ENCODE measurements at regions not wholly inside any gene's neighbourhood (a gene's known extent, or its start where the extent isn't known, plus 50 kb on each side); places are given as distances from the start of the nearest gene placed in this dataset.
A peak's percentile ranks its signal among the peaks of the same experiment; 100 is the strongest.

DNA sequence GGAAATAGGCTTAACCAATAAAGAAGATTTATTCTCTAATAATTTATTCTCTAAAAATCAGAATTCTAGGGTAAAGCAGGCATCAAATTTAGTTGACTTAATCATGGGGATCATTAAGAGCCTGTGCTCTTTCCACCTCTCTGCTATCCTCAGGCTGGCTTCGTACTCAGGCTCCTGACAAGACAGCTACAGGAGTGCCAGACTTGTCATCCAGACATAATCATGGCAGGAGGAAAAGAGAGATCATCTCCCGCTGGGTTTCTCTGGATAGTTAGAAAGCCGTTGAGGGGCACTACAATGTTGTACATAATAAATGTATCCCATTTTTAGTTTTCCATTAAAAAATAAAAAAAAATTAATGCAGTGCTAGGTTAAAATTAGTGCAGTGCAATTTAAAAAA is 171.9 kb downstream of the SEC61B start:
- Mint-ChIP-seq H3K36me3 (ENCODE audit: low read depth) (no peaks in the 10 kb centered on the region), H3K9me3 (no peaks in the 10 kb centered on the region), H3K27me3 (ENCODE audit: insufficient read depth) (peaks cover 3% of the 10 kb centered on the region), H3K4me3 (no peak overlapping the region), H3K27ac (no peak overlapping the region), H3K4me1 (ENCODE audit: low read depth) (peaks cover 16% of the 10 kb centered on the region)
- TF ChIP-seq, protein P1, sequence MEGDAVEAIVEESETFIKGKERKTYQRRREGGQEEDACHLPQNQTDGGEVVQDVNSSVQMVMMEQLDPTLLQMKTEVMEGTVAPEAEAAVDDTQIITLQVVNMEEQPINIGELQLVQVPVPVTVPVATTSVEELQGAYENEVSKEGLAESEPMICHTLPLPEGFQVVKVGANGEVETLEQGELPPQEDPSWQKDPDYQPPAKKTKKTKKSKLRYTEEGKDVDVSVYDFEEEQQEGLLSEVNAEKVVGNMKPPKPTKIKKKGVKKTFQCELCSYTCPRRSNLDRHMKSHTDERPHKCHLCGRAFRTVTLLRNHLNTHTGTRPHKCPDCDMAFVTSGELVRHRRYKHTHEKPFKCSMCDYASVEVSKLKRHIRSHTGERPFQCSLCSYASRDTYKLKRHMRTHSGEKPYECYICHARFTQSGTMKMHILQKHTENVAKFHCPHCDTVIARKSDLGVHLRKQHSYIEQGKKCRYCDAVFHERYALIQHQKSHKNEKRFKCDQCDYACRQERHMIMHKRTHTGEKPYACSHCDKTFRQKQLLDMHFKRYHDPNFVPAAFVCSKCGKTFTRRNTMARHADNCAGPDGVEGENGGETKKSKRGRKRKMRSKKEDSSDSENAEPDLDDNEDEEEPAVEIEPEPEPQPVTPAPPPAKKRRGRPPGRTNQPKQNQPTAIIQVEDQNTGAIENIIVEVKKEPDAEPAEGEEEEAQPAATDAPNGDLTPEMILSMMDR (IDR thresholded peaks at IDR 0.05), result no peak
- DNase-seq, result no peak

DNA sequence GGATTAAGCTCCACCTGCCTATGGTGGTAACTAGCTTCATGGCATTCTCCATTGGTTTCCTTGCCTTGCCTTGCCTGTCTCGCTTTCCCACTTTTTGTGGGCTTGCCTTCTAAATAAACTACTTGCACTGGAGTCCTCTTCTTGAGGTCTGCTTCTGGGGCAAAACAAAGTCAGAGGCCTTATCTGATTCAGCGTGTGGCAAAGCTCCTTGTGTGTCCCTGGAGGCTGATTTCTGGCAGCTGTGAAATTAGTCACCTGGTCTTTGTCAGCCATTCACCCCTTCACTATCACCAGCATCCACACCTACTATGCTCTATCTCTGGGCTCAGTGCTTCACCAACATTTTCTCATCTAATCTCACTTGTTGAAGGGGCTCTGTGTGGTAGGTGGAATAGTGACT is 176.2 kb downstream of the SEC61B start:
- Mint-ChIP-seq H3K4me3 (no peak overlapping the region), H3K27ac (no peak overlapping the region), H3K27me3 (ENCODE audit: insufficient read depth) (peaks cover 6% of the 10 kb centered on the region), H3K36me3 (ENCODE audit: low read depth) (no peaks in the 10 kb centered on the region), H3K9me3 (no peaks in the 10 kb centered on the region), H3K4me1 (ENCODE audit: low read depth) (peaks cover 57% of the 10 kb centered on the region)
- TF ChIP-seq, protein P1 (IDR thresholded peaks at IDR 0.05), result no peak
- DNase-seq, result no peak

DNA sequence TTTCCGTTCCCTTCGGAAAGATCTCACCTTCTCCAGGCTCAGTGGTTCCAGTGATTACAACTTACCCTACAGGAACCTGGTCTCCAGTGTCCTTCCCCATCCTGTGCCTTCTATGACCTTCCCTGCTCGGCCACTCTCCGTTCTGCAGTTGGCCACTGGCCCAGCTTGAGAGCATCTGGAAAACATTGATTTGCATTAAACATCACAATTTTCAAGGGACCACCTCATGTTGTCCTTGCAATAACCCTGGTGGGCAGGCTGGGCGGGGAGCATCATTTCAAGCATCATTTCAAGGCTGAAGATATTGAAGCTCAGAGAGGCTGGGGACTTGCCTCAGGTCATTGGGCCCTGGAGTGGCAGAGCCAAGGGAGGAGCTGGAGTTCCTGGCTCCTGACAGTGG is 177.4 kb downstream of the SEC61B start:
- TF ChIP-seq, protein P1 (IDR thresholded peaks at IDR 0.05), result no peak
- Mint-ChIP-seq H3K4me3 (no peak overlapping the region), H3K36me3 (ENCODE audit: low read depth) (no peaks in the 10 kb centered on the region), H3K9me3 (no peaks in the 10 kb centered on the region), H3K4me1 (ENCODE audit: low read depth) (peaks cover 57% of the 10 kb centered on the region), H3K27ac (no peak overlapping the region), H3K27me3 (ENCODE audit: insufficient read depth) (peaks cover 6% of the 10 kb centered on the region)
- DNase-seq, result no peak

DNA sequence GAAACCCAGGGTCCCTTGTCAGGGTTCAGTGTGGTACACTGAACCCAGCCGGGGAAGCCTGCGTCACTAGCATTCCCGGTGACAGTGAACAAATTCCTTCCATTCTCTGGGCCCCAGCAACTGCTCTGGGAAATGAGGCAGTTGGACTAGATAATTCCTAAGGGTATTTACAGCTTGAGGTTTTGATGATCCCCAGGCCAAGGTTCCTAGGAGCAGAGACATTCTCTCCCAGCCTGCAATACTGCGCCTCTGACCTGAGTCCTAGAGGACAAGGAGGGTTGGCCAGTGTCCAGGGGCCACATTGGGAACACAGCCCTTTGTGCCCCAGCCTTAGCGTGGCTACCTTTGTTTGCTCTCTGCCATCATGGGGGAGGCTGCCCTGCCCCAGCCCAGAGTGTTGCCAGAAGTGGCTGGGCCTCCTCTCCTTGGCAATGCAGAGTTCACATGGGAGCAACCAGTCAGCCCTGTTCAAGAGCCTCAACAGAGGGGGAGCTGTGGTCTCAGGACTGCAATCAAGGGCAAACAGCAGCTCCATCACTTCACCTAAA is 178.2 kb downstream of the SEC61B start:
- H3K9me3 Mint-ChIP-seq, result no peaks in the 10 kb centered on the region
- TF ChIP-seq, protein P1 (IDR thresholded peaks at IDR 0.05), result no peak
- peaks cover 6% of the 10 kb centered on the region for H3K27me3 Mint-ChIP-seq (ENCODE audit: insufficient read depth)
- H3K4me1 Mint-ChIP-seq (ENCODE audit: low read depth), result peaks cover 57% of the 10 kb centered on the region
- 0 out of 2 replicates have a peak overlapping the region, but pooled peaks have one; percentile 17 for H3K27ac Mint-ChIP-seq
- no peaks in the 10 kb centered on the region for H3K36me3 Mint-ChIP-seq (ENCODE audit: low read depth)
- H3K4me3 Mint-ChIP-seq, result no peak overlapping the region
- no peak for DNase-seq

DNA sequence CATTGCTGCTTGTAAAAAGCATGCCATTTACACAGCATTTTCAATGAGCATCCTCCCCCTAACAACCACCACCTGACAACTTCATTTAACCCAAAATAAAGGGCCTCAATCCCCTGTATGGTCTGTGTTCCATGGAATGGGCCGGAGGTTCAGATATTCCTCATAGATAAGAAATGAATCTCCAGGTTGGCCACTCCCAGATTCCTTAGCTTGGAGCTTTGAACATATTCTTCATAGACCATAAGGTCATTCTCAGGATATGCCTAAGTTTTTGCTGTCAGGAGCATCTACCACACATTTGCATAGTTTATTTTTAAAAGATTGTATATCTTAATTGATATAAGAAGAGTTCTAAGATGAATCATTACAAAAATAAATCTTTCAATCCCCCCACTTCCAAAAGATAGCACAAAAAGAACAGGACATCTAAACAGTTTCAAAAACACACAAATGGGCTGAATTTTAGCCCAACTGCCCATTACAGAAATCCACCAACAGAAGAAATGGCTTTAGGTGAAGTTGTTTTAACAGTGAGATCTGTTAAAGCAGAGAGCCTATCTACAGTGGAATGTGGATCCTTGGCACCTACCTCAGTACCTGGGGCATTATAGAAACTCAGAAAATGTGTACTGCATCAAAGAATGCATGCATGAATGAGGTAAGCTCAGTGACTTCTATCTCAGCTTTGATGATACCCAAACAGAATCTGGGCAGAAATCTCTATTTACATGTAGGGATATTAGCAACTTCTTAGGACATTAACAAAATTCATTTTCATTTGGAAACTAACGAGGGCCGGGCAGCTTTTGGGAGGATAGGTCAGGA is 179.8 kb downstream of the SEC61B start:
- TF ChIP-seq, protein P1 (IDR thresholded peaks at IDR 0.05), result no peak
- Mint-ChIP-seq H3K9me3 (no peaks in the 10 kb centered on the region), H3K27me3 (ENCODE audit: insufficient read depth) (peaks cover 3% of the 10 kb centered on the region), H3K27ac (peak overlapping the region; percentile 9), H3K4me3 (peak overlapping the region; percentile 8), H3K36me3 (ENCODE audit: low read depth) (no peaks in the 10 kb centered on the region), H3K4me1 (ENCODE audit: low read depth) (peaks cover 49% of the 10 kb centered on the region)
- DNase-seq, result peak; percentile 32
